Activated CD4-positive, alpha-beta T cell treated with anti-CD3 and anti-CD28 coated beads, Interleukin-2, amount 50 U/mL, for 4 hours (primary cell): ENCODE measurements at regions not wholly inside any gene's neighbourhood (a gene's known extent, or its start where the extent isn't known, plus 50 kb on each side); places are given as distances from the start of the nearest gene placed in this dataset.

ENCODE experiments used
- DNase-seq, 2 experiments: peaks; one replicate each; pipeline ENCODE4 v3.0.0-alpha.2; 2020

DNA sequence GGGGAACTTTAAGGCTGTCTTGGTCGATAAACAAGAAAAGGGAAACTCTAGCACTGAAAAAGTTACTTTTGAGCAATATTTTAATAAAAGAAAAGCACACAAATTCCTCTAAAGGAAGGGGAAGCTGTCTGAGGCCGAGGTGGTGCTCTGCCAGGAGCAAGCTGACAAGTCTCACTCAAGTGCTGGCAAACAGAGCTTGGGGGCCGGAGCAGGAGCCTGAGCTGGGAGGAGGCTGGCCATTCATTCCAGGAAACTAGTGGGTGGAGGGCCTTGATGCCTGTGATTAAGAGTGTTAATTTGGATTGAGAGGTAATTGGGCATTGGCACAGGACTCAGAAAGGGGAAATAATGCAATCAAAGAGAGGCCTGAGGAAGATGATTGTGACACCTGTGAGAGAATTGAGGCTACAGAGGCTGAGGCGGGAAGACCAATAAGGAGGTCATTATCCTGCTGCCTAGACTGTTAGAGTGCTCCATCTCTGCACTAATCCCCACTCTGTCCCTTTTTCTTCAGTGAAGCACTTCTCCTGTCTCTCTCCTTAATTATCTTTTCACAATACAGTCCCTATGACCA, 154.9 kb upstream of the COL1A2 start:
- no peak for DNase-seq

DNA sequence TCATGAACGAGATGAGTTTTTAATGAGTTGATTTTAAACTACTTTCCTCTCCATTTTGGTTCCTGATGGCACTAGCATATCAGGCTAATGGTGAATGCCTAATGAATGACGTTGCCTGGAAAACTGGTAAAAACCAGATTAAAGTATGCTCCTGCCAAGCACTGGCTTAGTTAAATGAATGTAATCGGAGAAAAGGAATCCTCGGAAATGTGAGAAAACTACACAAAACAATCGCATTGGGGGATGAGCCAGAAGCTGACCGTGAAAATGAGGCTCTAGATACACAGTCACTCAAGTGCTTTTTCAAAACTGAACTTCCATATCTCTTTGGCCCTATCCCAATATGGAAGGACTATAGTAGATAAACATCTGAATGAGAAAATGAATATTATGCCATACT, 153.8 kb upstream of the COL1A2 start:
- DNase-seq, result no peak

GRCh38 chr7:94241402-94241925, 153.2 kb upstream of the COL1A2 start:
- DNase-seq, result no peak

DNA sequence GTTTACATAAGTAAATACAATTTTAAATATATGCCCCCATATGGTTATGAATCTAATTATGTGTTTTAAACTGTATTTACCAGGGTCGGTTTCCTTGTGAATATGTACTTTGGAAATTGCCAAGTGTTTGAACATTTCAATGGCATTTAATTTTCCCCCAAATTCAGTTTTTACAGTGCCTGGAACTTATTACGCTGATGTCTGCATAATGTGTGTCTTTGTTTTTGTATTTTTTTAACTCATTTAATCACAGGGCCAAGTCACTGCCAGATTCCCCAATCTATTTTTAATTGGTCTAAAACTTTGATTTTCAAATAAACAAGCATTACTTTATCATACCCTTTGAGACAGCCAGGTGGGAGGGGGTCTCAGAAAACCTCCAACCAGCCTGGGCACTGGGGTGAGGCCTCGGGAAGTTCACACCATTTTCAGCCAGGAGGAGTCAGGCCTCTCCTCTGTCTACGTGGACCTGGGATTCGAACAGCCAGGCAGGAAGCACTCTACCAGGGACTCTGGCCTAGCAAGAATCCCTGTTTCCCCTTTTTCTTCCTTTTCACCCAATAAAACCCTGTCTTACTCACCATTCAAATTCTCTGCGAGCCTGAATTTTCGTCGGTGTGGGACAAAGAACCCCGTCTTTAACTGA, 151.5 kb upstream of the COL1A2 start:
- no peak for DNase-seq

- DNase-seq, result no peak
Measured at GRCh38 chr7:94244760-94245159, 149.9 kb upstream of the COL1A2 start.

- DNase-seq, result no peak
Measured at GRCh38 chr7:94245500-94245899, 149.2 kb upstream of the COL1A2 start.

- DNase-seq, result no peak
Measured at GRCh38 chr7:94247970-94248369, 146.7 kb upstream of the COL1A2 start.

DNA sequence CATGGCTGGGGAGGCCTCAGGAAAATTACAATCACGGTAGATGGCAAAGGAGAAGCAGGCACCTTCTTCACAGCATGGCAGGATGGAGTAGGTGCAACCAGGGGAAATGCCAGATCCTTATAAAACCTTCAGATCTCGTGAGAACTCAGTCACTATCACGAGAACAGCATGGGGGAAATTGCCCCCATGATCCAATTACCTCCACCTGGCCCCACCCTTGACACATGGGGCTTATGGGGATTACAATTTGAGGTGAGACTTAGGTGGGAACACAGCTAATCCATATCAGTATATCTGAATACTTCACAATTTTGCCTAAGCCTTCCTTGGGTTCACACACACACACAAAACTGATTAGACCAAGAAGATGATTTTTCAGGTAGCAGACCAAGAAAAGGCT, 145.1 kb upstream of the COL1A2 start:
- DNase-seq, result no peak

GRCh38 chr7:94250124-94250523, 144.6 kb upstream of the COL1A2 start:
- DNase-seq, result no peak

DNA sequence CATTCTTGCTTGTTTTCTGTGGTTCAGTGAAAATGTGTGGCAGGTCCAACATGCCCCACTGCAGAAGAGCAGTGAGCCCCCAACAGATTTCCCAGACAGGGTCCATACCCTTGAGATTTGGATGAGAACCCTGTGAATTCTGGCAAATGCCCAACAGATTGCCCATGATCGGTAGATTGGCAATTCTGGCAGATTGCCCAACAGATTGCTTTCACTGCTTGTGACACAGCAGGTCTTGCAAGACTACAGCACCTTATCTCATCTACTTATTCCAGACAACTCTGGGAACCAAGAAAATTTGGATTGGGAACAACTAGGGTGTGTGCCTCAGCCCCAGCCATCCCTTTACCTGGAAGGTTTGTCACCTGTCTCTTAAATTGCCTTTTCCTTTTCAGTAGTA, 143.7 kb upstream of the COL1A2 start:
- DNase-seq, result no peak

GRCh38 chr7:94252124-94252523, 142.6 kb upstream of the COL1A2 start:
- no peak for DNase-seq

DNA sequence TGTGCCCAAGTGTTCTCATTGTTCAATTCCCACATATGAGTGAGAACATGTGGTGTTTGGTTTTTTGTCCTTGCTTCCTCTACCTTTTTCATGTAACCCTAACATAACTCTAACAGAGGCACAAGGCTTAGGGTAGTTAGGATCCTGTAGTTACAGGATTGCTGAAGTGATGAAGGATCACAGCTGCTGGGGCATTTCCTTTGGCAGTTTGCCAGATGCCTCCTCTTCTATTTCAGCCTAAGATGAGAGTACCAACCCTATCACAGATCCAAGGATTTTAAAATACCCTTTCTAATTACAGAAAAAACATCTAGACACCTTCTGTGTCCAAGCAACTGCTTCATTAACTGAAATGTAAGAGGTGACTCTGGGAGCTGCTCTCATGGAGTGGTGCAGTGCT, 141.7 kb upstream of the COL1A2 start:
- DNase-seq, result no peak

DNA sequence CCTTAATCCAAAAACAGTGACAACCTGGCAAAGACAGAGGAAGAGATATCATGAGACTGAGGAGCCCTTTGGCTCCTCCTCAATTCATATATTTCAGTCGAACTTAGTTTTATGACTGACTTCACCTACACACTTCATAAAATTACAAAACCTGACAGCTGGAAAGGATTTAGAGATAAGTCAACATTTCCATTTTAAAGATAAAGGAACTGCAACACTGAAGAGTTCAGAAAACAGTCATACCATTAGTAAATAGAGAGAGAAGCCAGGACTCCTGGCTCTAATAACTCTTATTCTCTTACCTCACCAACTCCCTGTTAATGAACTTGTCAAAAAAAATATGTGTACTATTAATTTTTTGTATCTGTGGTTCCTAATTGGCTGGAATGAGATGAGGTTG, 141.0 kb upstream of the COL1A2 start:
- DNase-seq, result no peak

- no peak for DNase-seq
Measured at GRCh38 chr7:94258418-94259300, 136.0 kb upstream of the COL1A2 start.

- no peak for DNase-seq
Measured at GRCh38 chr7:94261067-94261466, 133.6 kb upstream of the COL1A2 start.

- no peak for DNase-seq
Measured at GRCh38 chr7:94264756-94265155, 129.9 kb upstream of the COL1A2 start.

- DNase-seq, result no peak
Measured at GRCh38 chr7:94265456-94265855, 129.2 kb upstream of the COL1A2 start.

- DNase-seq, result no peak
Measured at GRCh38 chr7:94266238-94266644, 128.5 kb upstream of the COL1A2 start.

DNA sequence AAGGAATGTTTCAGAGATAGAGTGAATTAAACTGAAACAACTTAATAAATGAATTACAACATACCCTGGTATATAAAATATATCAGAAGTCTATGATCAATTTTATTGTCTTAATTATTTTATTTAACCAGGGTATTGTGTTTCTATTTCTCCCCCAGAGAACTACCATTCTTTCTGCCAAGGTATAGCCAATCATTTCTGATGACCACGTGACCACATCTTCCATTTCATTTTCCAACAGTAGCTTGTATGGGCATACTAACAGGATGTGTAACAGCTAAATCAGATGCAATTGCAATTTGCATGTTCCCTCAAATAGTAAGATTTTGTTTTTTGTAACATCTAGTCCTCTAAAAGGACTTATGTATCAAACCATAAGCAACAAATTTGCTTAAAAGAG, 123.9 kb upstream of the COL1A2 start:
- no peak for DNase-seq

DNA sequence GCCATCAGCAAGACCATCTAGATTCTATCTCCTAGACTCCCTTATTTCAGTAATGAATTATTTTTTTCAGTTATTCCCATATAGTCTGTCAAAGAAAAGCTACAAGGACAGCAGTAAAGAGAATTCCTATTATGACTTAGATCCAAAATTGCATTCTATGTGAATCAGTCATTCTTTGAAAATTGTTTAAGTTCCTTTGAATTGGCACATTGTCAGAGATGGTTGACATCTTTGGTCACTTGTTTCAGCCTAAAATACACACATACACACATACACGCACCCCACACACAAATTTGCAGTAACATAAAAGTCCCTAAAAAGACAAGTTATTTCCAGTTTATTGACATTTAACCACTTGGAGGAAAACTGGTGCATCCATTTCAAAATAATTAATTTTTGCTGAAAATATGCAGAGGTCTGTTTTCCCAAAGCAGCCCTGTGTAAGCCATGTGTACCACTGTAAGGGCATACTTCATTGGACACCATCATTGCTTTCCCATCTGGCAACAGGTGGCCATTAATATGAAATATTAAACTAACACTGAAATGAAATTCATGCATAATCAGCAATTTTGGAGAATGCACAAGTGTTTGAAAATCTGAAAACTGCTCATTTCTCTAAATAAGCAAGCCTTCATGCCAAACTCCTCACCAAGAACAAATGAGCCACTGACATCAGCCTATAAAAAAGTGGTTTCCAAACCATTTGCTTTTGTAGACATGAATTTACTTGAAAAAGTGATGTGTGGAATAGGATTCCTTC, 121.7 kb upstream of the COL1A2 start:
- DNase-seq, result no peak

GRCh38 chr7:94274828-94275227, 119.9 kb upstream of the COL1A2 start:
- no peak for DNase-seq

GRCh38 chr7:94276027-94276426, 118.7 kb upstream of the COL1A2 start:
- no peak for DNase-seq

DNA sequence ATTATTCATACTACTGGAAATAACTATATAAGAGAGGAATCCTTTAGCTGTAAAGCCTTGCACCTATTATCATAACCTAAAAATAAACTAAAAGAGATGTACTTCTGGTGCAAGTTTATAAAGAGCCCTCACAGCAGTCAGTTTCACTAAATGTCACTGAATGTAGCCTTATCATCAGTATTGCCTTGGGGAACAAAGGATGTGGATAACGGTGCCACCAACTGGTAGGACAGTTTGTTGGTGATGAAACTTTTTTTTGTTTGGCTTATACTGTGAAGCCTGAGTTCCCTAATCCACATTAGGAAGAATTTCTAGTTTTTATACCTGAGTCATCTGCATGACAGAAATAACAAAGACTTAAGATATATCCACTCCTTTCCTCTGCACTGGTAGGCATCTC, 117.9 kb upstream of the COL1A2 start:
- no peak for DNase-seq
